ENCODE measurements at regions not wholly inside any gene's neighbourhood (a gene's known extent, or its start where the extent isn't known, plus 50 kb on each side); places are given as distances from the start of the nearest gene placed in this dataset.

- Histone ChIP-seq H3K36me3 (replicated peaks in 1 of 2; ENCODE audit: control insufficient read depth in 1 of 2, insufficient read depth in 2 of 2, low read length in 1 of 2) (no peaks in the 10 kb centered on the region), H3K79me2 (ENCODE audit: insufficient read depth) (no peaks in the 10 kb centered on the region), H3K4me2 (no peak overlapping the region), H4K20me1 (ENCODE audit: insufficient read depth) (no peaks in the 10 kb centered on the region), H3K9me3 (no peaks in the 10 kb centered on the region), H2AFZ (ENCODE audit: low read depth) (peak overlapping the region; percentile 45; the same call in 1 of the 2 replicates), H3K4me3 (ENCODE audit: low read depth in 2 of 2, low read length in 1 of 2) (no peak overlapping the region), H3F3A (replicated peaks; ENCODE audit: insufficient read depth) (no peaks in the 10 kb centered on the region), H3K9me2 (no peaks in the 10 kb centered on the region), H3K27ac (ENCODE audit: low read depth in 2 of 2, low read length in 1 of 2) (no peak overlapping the region), H3K9ac (no peak overlapping the region), H3K27me3 (ENCODE audit: insufficient read depth) (no peaks in the 10 kb centered on the region), H3K4me1 (ENCODE audit: control insufficient read depth in 1 of 2, insufficient read depth in 2 of 2, low read depth in 1 of 2, low read length in 1 of 2) (peaks cover 0 to 2% of the 10 kb centered on the region in 2 experiments; a peak in 2 of 4 replicates)
- ChIA-PET POLR2A (no interaction called here), CTCF (no interaction called here)
- WGBS (ENCODE audit: low lambda C conversion rate) = 83% methylated on average over 3 of the region's 3 CpGs
- no peak for TF ChIP-seq MAX (IDR thresholded peaks at IDR 0.05; ENCODE audit: low read depth)
- TF ChIP-seq FOSL2 (IDR thresholded peaks at IDR 0.05; ENCODE audit: borderline replicate concordance, low read depth) = no peak
- no peak for TF ChIP-seq EZH2phosphoT487 (IDR thresholded peaks at IDR 0.05; ENCODE audit: borderline replicate concordance, low read depth)
- TF ChIP-seq GABPA (IDR thresholded peaks at IDR 0.05; ENCODE audit: low read depth) = no peak
- no peak for TF ChIP-seq TAF1 (IDR thresholded peaks at IDR 0.05; ENCODE audit: borderline replicate concordance, low read depth, low read length)
- TF ChIP-seq, protein P1, sequence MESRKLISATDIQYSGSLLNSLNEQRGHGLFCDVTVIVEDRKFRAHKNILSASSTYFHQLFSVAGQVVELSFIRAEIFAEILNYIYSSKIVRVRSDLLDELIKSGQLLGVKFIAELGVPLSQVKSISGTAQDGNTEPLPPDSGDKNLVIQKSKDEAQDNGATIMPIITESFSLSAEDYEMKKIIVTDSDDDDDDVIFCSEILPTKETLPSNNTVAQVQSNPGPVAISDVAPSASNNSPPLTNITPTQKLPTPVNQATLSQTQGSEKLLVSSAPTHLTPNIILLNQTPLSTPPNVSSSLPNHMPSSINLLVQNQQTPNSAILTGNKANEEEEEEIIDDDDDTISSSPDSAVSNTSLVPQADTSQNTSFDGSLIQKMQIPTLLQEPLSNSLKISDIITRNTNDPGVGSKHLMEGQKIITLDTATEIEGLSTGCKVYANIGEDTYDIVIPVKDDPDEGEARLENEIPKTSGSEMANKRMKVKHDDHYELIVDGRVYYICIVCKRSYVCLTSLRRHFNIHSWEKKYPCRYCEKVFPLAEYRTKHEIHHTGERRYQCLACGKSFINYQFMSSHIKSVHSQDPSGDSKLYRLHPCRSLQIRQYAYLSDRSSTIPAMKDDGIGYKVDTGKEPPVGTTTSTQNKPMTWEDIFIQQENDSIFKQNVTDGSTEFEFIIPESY (IDR thresholded peaks at IDR 0.05; ENCODE audit: borderline replicate concordance, low read depth) = no peak
- TF ChIP-seq, protein P2, sequence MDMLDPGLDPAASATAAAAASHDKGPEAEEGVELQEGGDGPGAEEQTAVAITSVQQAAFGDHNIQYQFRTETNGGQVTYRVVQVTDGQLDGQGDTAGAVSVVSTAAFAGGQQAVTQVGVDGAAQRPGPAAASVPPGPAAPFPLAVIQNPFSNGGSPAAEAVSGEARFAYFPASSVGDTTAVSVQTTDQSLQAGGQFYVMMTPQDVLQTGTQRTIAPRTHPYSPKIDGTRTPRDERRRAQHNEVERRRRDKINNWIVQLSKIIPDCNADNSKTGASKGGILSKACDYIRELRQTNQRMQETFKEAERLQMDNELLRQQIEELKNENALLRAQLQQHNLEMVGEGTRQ (IDR thresholded peaks at IDR 0.05; ENCODE audit: borderline replicate concordance, low read depth, low read length) = no peak
- no peak for TF ChIP-seq CTCF (IDR thresholded peaks at IDR 0.05)
- no peak for TF ChIP-seq YY1 (IDR thresholded peaks at IDR 0.05; ENCODE audit: low read depth)
- TF ChIP-seq, protein P3, sequence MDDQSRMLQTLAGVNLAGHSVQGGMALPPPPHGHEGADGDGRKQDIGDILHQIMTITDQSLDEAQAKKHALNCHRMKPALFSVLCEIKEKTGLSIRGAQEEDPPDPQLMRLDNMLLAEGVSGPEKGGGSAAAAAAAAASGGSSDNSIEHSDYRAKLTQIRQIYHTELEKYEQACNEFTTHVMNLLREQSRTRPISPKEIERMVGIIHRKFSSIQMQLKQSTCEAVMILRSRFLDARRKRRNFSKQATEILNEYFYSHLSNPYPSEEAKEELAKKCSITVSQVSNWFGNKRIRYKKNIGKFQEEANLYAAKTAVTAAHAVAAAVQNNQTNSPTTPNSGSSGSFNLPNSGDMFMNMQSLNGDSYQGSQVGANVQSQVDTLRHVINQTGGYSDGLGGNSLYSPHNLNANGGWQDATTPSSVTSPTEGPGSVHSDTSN (IDR thresholded peaks at IDR 0.05) = no peak
- no peak for TF ChIP-seq TCF12 (IDR thresholded peaks at IDR 0.05)
- TF ChIP-seq SIN3A (IDR thresholded peaks at IDR 0.05; ENCODE audit: borderline replicate concordance, low read depth, low read length) = no peak
- TF ChIP-seq, protein P4, sequence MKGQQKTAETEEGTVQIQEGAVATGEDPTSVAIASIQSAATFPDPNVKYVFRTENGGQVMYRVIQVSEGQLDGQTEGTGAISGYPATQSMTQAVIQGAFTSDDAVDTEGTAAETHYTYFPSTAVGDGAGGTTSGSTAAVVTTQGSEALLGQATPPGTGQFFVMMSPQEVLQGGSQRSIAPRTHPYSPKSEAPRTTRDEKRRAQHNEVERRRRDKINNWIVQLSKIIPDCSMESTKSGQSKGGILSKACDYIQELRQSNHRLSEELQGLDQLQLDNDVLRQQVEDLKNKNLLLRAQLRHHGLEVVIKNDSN (IDR thresholded peaks at IDR 0.05; ENCODE audit: borderline replicate concordance, low read depth) = no peak
- no peak for TF ChIP-seq RFX5 (IDR thresholded peaks at IDR 0.05; ENCODE audit: low read length)
- no peak for DNase-seq
Measured at GRCh38 chr1:221366495-221367110, 375.3 kb downstream of the DUSP10 start.
